Right atrium auricular region (tissue), 2 donors: ENCODE measurements at regions not wholly inside any gene's neighbourhood (a gene's known extent, or its start where the extent isn't known, plus 50 kb on each side); places are given as distances from the start of the nearest gene placed in this dataset.

Experiments used
- DNase-seq: peaks from one replicate; pipeline ENCODE4 v3.0.0-alpha.2; 2019; ENCODE audit warnings: low spot score
- H3K27ac ChIP-seq, 2 donors: fragments of 200-600 bp; sonication (generic); 1 replicate in 1 of 2; 2 replicates in 1 of 2; pipeline ENCODE4 v1.5.1; 2016 to 2019
- H3K27me3 ChIP-seq, 2 donors: fragments of 200-600 bp; sonication (generic); one replicate each; pipeline versions ENCODE4 v1.5.1 to v1.6.0; 2017 to 2019
- H3K36me3 ChIP-seq: fragments of 200-600 bp; sonication (generic); one replicate; pipeline ENCODE4 v1.5.1; 2016
- H3K4me1 ChIP-seq, 2 donors: fragments of 200-600 bp; sonication (generic); one replicate each; pipeline versions ENCODE4 v1.5.1 to v1.6.0; 2017 to 2019
- H3K4me3 ChIP-seq, 2 donors: fragments of 200-600 bp; sonication (generic); 1 replicate in 1 of 2; 2 replicates in 1 of 2; pipeline ENCODE4 v1.5.1; 2017 to 2019; ENCODE audit warnings: mild to moderate bottlenecking in 1 of 2, moderate library complexity in 1 of 2
- H3K9me3 ChIP-seq, 2 donors: fragments of 200-600 bp; sonication (generic); one replicate each; pipeline ENCODE4 v1.5.1; 2019
- TF ChIP-seq, protein P1 (sequence below), 2 donors: fragments of 200-600 bp; sonication (generic); IDR thresholded peaks; one replicate each; pipeline ENCODE4 v1.5.1; 2019; ENCODE audit warnings: antibody characterized with exemption in 2 of 2

DNA sequence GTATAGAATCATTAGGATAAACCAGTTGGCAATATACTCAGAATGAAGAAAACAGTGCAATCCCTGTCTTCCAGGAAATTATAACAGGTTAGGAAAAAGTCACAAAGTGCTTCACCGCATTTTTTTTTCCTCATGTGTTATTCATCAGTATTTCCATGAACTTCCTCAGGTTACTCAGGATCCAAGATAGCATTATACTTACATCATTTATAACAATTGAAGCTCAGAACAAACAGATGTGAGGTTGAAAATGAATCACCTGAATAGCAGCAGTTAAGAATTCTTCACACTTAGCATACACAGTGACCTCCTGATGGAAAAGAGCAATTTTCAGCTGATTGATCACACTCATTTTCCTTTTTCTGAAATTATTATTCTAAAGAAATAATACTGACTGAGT, 1040.7 kb upstream of the B3GALT2 start:
- DNase-seq = no peak
- Histone ChIP-seq H3K27ac (no peak overlapping the region), H3K27me3 (no peaks in the 10 kb centered on the region), H3K9me3 (no peaks in the 10 kb centered on the region), H3K4me1 (no peaks in the 10 kb centered on the region), H3K4me3 (no peak overlapping the region), H3K36me3 (no peaks in the 10 kb centered on the region)
- TF ChIP-seq, protein P1, sequence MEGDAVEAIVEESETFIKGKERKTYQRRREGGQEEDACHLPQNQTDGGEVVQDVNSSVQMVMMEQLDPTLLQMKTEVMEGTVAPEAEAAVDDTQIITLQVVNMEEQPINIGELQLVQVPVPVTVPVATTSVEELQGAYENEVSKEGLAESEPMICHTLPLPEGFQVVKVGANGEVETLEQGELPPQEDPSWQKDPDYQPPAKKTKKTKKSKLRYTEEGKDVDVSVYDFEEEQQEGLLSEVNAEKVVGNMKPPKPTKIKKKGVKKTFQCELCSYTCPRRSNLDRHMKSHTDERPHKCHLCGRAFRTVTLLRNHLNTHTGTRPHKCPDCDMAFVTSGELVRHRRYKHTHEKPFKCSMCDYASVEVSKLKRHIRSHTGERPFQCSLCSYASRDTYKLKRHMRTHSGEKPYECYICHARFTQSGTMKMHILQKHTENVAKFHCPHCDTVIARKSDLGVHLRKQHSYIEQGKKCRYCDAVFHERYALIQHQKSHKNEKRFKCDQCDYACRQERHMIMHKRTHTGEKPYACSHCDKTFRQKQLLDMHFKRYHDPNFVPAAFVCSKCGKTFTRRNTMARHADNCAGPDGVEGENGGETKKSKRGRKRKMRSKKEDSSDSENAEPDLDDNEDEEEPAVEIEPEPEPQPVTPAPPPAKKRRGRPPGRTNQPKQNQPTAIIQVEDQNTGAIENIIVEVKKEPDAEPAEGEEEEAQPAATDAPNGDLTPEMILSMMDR (IDR thresholded peaks at IDR 0.05) = no peak

DNA sequence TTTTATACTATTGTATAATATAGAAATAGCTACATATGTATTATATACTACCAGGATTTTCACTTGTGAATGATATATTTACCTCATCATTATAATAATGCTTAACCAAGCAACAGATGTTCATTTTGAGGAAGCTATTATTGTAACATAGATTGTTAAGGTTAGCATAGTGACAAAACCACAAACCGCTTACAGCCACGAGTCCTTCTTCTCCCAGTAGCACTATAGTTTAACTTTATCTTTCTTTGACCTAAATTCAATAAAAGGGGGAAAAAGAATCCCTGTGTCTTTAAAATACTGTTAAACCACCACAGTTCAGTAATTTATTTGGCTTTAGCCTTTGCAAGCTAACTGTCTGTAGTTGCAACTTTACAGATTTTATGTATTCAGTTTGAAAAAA, 1039.4 kb upstream of the B3GALT2 start:
- TF ChIP-seq, protein P1 (IDR thresholded peaks at IDR 0.05) = no peak
- Histone ChIP-seq H3K9me3 (no peaks in the 10 kb centered on the region), H3K4me3 (no peak overlapping the region), H3K36me3 (no peaks in the 10 kb centered on the region), H3K27me3 (no peaks in the 10 kb centered on the region), H3K27ac (no peak overlapping the region), H3K4me1 (no peaks in the 10 kb centered on the region)
- no peak for DNase-seq

DNA sequence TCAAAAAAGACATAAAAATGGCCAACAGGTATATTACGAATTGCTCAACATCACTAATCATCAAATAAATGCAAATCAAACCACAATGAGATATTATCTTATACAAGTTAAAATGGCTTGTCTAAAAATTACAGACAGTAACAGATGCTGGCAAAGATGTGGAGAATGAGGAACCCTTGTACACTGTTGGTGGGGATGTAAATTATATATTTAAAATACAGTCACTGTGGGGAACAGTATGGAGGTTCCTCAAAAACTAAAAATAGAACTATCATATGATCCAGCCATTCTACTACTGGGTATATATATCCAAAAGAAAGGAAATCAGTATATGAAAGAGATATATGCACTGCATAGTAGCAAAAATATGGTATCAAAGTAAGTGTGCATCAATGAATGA, 1037.2 kb upstream of the B3GALT2 start:
- TF ChIP-seq, protein P1 (IDR thresholded peaks at IDR 0.05) = no peak
- Histone ChIP-seq H3K9me3 (no peaks in the 10 kb centered on the region), H3K4me3 (no peak overlapping the region), H3K4me1 (no peaks in the 10 kb centered on the region), H3K36me3 (no peaks in the 10 kb centered on the region), H3K27ac (no peak overlapping the region), H3K27me3 (no peaks in the 10 kb centered on the region)
- DNase-seq = no peak

DNA sequence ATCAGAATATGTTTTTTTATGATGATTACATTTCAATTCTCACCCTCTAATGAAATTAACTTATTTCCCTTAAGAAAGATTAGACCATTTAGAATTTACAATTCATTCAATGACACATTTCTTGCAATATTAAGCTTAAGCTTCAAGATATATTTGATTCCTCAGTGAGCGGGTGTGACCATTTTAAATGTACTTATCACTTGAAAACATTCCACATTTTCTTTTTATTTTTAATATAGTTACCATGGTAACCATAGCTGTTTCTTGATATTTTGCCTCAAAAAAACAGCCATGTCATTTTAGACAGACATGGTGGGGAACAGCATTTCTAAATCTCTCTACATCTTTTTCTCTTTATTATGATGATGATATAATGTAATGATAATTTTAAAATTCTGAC, 1029.0 kb upstream of the B3GALT2 start:
- Histone ChIP-seq H3K4me1 (no peaks in the 10 kb centered on the region), H3K36me3 (no peaks in the 10 kb centered on the region), H3K27me3 (no peaks in the 10 kb centered on the region), H3K27ac (no peak overlapping the region), H3K9me3 (no peaks in the 10 kb centered on the region), H3K4me3 (no peak overlapping the region)
- TF ChIP-seq, protein P1 (IDR thresholded peaks at IDR 0.05) = no peak
- no peak for DNase-seq

DNA sequence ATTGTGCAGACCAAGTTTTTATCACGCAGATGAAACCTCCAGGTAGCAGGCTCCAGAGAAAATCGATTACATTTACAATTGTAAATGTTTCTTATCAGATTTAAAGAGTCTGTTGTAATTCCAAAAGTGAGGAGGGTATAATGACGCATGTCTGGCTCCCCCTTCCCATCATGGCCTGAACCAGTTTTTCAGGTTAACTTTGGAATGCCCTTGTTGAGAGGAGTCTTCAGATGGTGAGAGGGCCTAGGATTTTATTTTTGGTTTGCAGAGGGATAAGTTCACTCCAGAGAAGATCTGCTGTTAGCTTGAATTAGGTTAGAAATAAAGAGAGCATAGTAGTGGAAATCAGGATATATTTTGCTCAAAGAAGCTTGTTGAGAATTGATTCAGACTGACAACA, 1028.3 kb upstream of the B3GALT2 start:
- TF ChIP-seq, protein P1 (IDR thresholded peaks at IDR 0.05) = no peak
- Histone ChIP-seq H3K27ac (no peak overlapping the region), H3K9me3 (no peaks in the 10 kb centered on the region), H3K27me3 (no peaks in the 10 kb centered on the region), H3K4me1 (no peaks in the 10 kb centered on the region), H3K36me3 (no peaks in the 10 kb centered on the region), H3K4me3 (no peak overlapping the region)
- DNase-seq = no peak

DNA sequence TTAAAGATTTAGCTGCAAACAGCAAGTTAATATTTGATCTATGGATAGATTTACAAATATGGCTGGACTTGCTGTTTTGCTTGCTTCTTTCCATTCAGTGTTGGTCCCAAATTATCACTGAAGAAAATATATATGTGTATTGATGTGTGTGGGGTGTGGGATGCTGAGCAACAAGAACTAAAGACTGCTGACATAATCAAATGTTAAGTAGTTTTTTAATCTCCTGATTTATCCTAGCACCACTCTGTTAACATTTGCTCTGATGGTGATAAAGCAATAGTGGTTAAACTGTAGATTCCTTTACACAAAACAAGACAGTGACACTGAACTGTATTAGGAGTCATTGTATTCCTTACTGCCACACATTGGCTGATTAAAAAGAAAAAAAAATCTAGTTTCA, 1023.5 kb upstream of the B3GALT2 start:
- Histone ChIP-seq H3K4me3 (no peak overlapping the region), H3K36me3 (no peaks in the 10 kb centered on the region), H3K4me1 (no peaks in the 10 kb centered on the region), H3K9me3 (no peaks in the 10 kb centered on the region), H3K27me3 (no peaks in the 10 kb centered on the region), H3K27ac (no peak overlapping the region)
- DNase-seq = no peak
- TF ChIP-seq, protein P1 (IDR thresholded peaks at IDR 0.05) = no peak
